DMS114 treated with DMSO at 0.1 percent for 48 hours (cell line): ENCODE measurements at regions not wholly inside any gene's neighbourhood (a gene's known extent, or its start where the extent isn't known, plus 50 kb on each side); places are given as distances from the start of the nearest gene placed in this dataset.

Experiments
- DNase-seq: peaks from one replicate; lab custom pipeline; 2025; ENCODE audit not compliant: unreplicated experiment; lab: John Stamatoyannopoulos, UW

- no peak for DNase-seq
Observed at GRCh38 chr18:42184685-42185477, 229.8 kb downstream of the PIK3C3 start.

GRCh38 chr18:42185486-42185885, 230.5 kb downstream of the PIK3C3 start:
- DNase-seq, result no peak

GRCh38 chr18:42187611-42188380, 232.8 kb downstream of the PIK3C3 start:
- DNase-seq, result no peak

GRCh38 chr18:42190643-42191042, 235.6 kb downstream of the PIK3C3 start:
- DNase-seq, result no peak

- DNase-seq, result no peak
Observed at GRCh38 chr18:42192251-42193248, 237.5 kb downstream of the PIK3C3 start.

GRCh38 chr18:42196651-42197050, 241.6 kb downstream of the PIK3C3 start:
- DNase-seq, result no peak

GRCh38 chr18:42201137-42201536, 246.1 kb downstream of the PIK3C3 start:
- no peak for DNase-seq

GRCh38 chr18:42211201-42211600, 256.2 kb downstream of the PIK3C3 start:
- DNase-seq, result no peak

GRCh38 chr18:42222557-42222956, 267.5 kb downstream of the PIK3C3 start:
- DNase-seq, result no peak

- no peak for DNase-seq
Observed at GRCh38 chr18:42228581-42228980, 273.5 kb downstream of the PIK3C3 start.

- no peak for DNase-seq
Observed at GRCh38 chr18:42229211-42230210, 274.5 kb downstream of the PIK3C3 start.

- no peak for DNase-seq
Observed at GRCh38 chr18:42230636-42231035, 275.6 kb downstream of the PIK3C3 start.

- no peak for DNase-seq
Observed at GRCh38 chr18:42231284-42231683, 276.2 kb downstream of the PIK3C3 start.

GRCh38 chr18:42231796-42232195, 276.8 kb downstream of the PIK3C3 start:
- DNase-seq, result no peak

GRCh38 chr18:42233908-42234307, 278.9 kb downstream of the PIK3C3 start:
- no peak for DNase-seq

GRCh38 chr18:42242758-42243157, 287.7 kb downstream of the PIK3C3 start:
- no peak for DNase-seq

GRCh38 chr18:42245137-42245536, 290.1 kb downstream of the PIK3C3 start:
- DNase-seq, result no peak

- DNase-seq, result no peak
Observed at GRCh38 chr18:42255908-42256765, 301.1 kb downstream of the PIK3C3 start.
